SK-N-SH (cell line): ENCODE measurements at regions not wholly inside any gene's neighbourhood (a gene's known extent, or its start where the extent isn't known, plus 50 kb on each side); places are given as distances from the start of the nearest gene placed in this dataset.

Source experiments
- CTCF ChIA-PET: fragments of 300-600, 350-600 bp; formaldehyde crosslinking; extraction: SDS; loops from one replicate; lab custom pipeline; 2021; lab: Yijun Ruan, JAX
- POLR2A ChIA-PET: fragments of 350-600 bp; sonication (Branson Sonifier 250); formaldehyde crosslinking; extraction: SDS; loops from one replicate; lab custom pipeline; 2020; ENCODE audit warnings: antibody characterized with exemption, inconsistent platforms; lab: Yijun Ruan, JAX
- DNase-seq: peaks from one replicate; pipeline ENCODE4 v3.0.0; 2012
- H2AFZ ChIP-seq: fragments of 200-600 bp; sonication (generic); 2 replicates; pipeline ENCODE4 v1.8.1; 2016; ENCODE audit warnings: antibody characterized with exemption, mild to moderate bottlenecking, low read depth
- H3F3A ChIP-seq: fragments of 200-600 bp; sonication (generic); replicated peaks from 2 replicates; pipeline ENCODE3; 2016; ENCODE audit warnings: antibody characterized with exemption, mild to moderate bottlenecking; ENCODE audit not compliant: insufficient read depth
- H3K27ac ChIP-seq, 2 experiments: fragments of 200-500 bp in 1 of 2; fragments of 200-600 bp in 1 of 2; sonication (Bioruptor generic) in 1 of 2; sonication (generic), shearing (Covaris generic) in 1 of 2; 2 replicates each; pipeline versions ENCODE4 v1.5.1 to v1.6.1; 2014 to 2016; ENCODE audit warnings: low read depth in 2 of 2, inconsistent platforms in 1 of 2, low read length in 1 of 2, mild to moderate bottlenecking in 1 of 2, mixed read lengths in 1 of 2
- H3K27me3 ChIP-seq: fragments of 200-600 bp; sonication (generic), shearing (Covaris generic); 2 replicates; pipeline ENCODE4 v1.6.1; 2016; ENCODE audit warnings: mixed run types; ENCODE audit not compliant: insufficient read depth
- H3K36me3 ChIP-seq, 2 experiments: fragments of 200-500 bp in 1 of 2; fragments of 200-600 bp in 1 of 2; sonication (Bioruptor generic) in 1 of 2; sonication (generic) in 1 of 2; replicated peaks in 1 of 2; 2 replicates each; pipeline versions ENCODE3 to v1.5.1; 2014 to 2016; ENCODE audit warnings: low read length in 1 of 2, mild to moderate bottlenecking in 1 of 2; ENCODE audit not compliant: insufficient read depth in 2 of 2, control insufficient read depth in 1 of 2
- H3K4me1 ChIP-seq, 2 experiments: fragments of 200-500 bp in 1 of 2; fragments of 200-600 bp in 1 of 2; sonication (Bioruptor generic) in 1 of 2; sonication (generic), shearing (Covaris generic) in 1 of 2; 2 replicates each; pipeline versions ENCODE4 v1.5.1 to v1.6.1; 2014 to 2016; ENCODE audit warnings: low read depth in 1 of 2, low read length in 1 of 2, mixed run types in 1 of 2; ENCODE audit not compliant: insufficient read depth in 2 of 2, control insufficient read depth in 1 of 2
- H3K4me2 ChIP-seq: fragments of 200-600 bp; sonication (generic), shearing (Covaris generic); 2 replicates; pipeline ENCODE4 v1.6.1; 2017; ENCODE audit warnings: mixed run types
- H3K4me3 ChIP-seq, 2 experiments: fragments of 200-500 bp in 1 of 2; fragments of 200-600 bp in 1 of 2; sonication (Bioruptor generic) in 1 of 2; sonication (generic), shearing (Covaris generic) in 1 of 2; 2 replicates each; pipeline versions ENCODE4 v1.5.1 to v1.8.1; 2014 to 2016; ENCODE audit warnings: low read depth in 2 of 2, inconsistent platforms in 1 of 2, low read length in 1 of 2, mild to moderate bottlenecking in 1 of 2, mixed read lengths in 1 of 2, moderate library complexity in 1 of 2
- H3K79me2 ChIP-seq: fragments of 200-600 bp; sonication (generic); 2 replicates; pipeline ENCODE4 v1.8.1; 2017; ENCODE audit warnings: mild to moderate bottlenecking; ENCODE audit not compliant: insufficient read depth
- H3K9ac ChIP-seq: fragments of 200-600 bp; sonication (generic); 2 replicates; pipeline ENCODE4 v1.6.1; 2017; ENCODE audit warnings: mixed run types
- H3K9me2 ChIP-seq: fragments of 200-600 bp; sonication (generic); 2 replicates; pipeline ENCODE4 v1.6.1; 2017; ENCODE audit warnings: mixed run types
- H3K9me3 ChIP-seq: fragments of 200-600 bp; sonication (generic); 2 replicates; pipeline ENCODE4 v1.6.1; 2017; ENCODE audit warnings: mixed run types, mild to moderate bottlenecking, moderate library complexity
- H4K20me1 ChIP-seq: fragments of 200-600 bp; sonication (generic); 2 replicates; pipeline ENCODE4 v1.6.1; 2017; ENCODE audit warnings: mild to moderate bottlenecking, mixed run types; ENCODE audit not compliant: insufficient read depth
- JUND ChIP-seq: IDR thresholded peaks from 2 replicates; pipeline ENCODE4 v1.4.0; 2012
- MEF2A ChIP-seq: IDR thresholded peaks from 2 replicates; pipeline ENCODE4 v1.4.0; 2012; ENCODE audit warnings: low read depth, borderline replicate concordance
- RFX5 ChIP-seq: IDR thresholded peaks from 2 replicates; pipeline ENCODE4 v1.6.1; 2012; ENCODE audit warnings: mild to moderate bottlenecking, improper control_type of control experiment, low read length
- SIN3A ChIP-seq: IDR thresholded peaks from 2 replicates; pipeline ENCODE4 v1.6.1; 2012; ENCODE audit warnings: low read depth, mild to moderate bottlenecking, low read length, moderate library complexity, borderline replicate concordance
- SMC3 ChIP-seq: IDR thresholded peaks from 2 replicates; pipeline ENCODE4 v1.6.1; 2012; ENCODE audit warnings: low read depth, low read length, improper control_type of control experiment
- WGBS: methylation state at CpG from one replicate; pipeline ENCODE4 v1.1.6; 2017; ENCODE audit warnings: low lambda C conversion rate; 5-methylcytosine and 5-hydroxymethylcytosine counted together
- TF ChIP-seq, protein P1 (sequence below): fragments of 200-600 bp; sonication (generic); IDR thresholded peaks from 2 replicates; pipeline ENCODE4 v1.6.1; 2017; ENCODE audit warnings: antibody characterized with exemption, mild to moderate bottlenecking, moderate library complexity
- TF ChIP-seq, protein P2 (sequence below): fragments of 150-350 bp; IDR thresholded peaks from 2 replicates; pipeline ENCODE4 v1.6.1; 2016; ENCODE audit warnings: mild to moderate bottlenecking, low read depth, low read length
- TF ChIP-seq, protein P3 (sequence below): IDR thresholded peaks from 2 replicates; pipeline ENCODE4 v1.4.0; 2012; ENCODE audit warnings: low read depth
- TF ChIP-seq, protein P4 (sequence below): IDR thresholded peaks from 2 replicates; pipeline ENCODE4; 2012

DNA sequence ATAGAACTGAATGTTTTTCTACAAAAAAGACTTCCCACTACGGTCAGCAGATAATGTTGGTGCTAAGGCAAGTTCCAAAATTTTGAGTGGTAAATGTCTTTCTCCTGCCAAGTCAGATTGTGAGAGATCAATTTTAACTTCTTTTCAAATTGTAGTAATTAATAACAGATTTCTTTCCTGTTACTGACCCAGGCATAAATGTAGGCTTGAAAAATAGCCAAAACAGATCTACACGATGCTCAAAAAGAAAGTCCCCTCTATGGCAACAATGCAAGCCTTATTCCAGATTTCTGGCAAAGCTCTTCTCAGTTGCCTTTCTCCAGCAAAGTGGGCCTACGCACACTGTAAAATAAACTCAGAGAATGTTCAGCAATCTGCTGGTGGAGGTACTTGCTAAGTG is 641.0 kb upstream of the NRP1 start:
- DNase-seq: no peak
- Histone ChIP-seq H3K36me3 (no peaks in the 10 kb centered on the region), H3K4me2 (no peak overlapping the region), H3K9me3 (no peaks in the 10 kb centered on the region), H3K4me3 (no peak overlapping the region), H3K4me1 (peaks cover 0 to 8% of the 10 kb centered on the region in 2 experiments; a peak in 2 of 4 replicates), H3K79me2 (no peaks in the 10 kb centered on the region), H3K27me3 (no peaks in the 10 kb centered on the region), H3K9me2 (no peaks in the 10 kb centered on the region), H4K20me1 (no peaks in the 10 kb centered on the region), H3F3A (no peaks in the 10 kb centered on the region), H2AFZ (no peak overlapping the region), H3K27ac (no peak overlapping the region), H3K9ac (no peak overlapping the region)
- WGBS: 65% methylated on average over 3 of the region's 3 CpGs
- POLR2A ChIA-PET: no interaction called here
- TF ChIP-seq, protein P1, sequence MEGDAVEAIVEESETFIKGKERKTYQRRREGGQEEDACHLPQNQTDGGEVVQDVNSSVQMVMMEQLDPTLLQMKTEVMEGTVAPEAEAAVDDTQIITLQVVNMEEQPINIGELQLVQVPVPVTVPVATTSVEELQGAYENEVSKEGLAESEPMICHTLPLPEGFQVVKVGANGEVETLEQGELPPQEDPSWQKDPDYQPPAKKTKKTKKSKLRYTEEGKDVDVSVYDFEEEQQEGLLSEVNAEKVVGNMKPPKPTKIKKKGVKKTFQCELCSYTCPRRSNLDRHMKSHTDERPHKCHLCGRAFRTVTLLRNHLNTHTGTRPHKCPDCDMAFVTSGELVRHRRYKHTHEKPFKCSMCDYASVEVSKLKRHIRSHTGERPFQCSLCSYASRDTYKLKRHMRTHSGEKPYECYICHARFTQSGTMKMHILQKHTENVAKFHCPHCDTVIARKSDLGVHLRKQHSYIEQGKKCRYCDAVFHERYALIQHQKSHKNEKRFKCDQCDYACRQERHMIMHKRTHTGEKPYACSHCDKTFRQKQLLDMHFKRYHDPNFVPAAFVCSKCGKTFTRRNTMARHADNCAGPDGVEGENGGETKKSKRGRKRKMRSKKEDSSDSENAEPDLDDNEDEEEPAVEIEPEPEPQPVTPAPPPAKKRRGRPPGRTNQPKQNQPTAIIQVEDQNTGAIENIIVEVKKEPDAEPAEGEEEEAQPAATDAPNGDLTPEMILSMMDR: no peak
- no peak for TF ChIP-seq MEF2A
- CTCF ChIA-PET: no interaction called here

DNA sequence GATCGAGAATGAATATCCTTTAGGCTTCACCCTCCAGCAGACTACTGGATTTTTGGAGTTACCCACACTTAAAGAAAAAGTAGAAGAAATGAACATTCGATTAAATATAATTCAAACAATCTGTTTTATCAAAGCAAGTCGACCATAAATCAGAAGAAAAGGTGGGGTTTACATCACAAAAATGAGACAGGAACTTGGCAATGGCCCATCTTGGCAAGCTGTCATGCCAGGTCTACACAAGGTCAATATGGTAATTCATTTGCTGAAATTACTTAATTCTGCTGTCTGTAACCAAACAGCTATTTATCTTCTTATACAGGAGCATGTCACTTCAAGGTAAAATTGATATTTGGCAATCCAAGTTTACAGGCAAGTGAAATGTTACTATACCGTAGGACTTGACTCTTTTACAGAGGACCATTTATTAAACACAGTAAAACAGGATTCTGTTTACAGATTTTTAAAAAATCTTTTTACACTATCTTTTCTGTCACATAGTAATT is 640.6 kb upstream of the NRP1 start:
- WGBS: 45% methylated on average over 4 of the region's 4 CpGs
- ChIA-PET CTCF (no interaction called here), POLR2A (no interaction called here)
- H4K20me1 ChIP-seq: no peaks in the 10 kb centered on the region
- no peaks in the 10 kb centered on the region for H3K9me2 ChIP-seq
- no peak overlapping the region for H2AFZ ChIP-seq
- H3K9ac ChIP-seq: no peak overlapping the region
- H3K4me2 ChIP-seq: no peak overlapping the region
- DNase-seq: no peak
- no peaks in the 10 kb centered on the region for H3K27me3 ChIP-seq
- H3K9me3 ChIP-seq: no peaks in the 10 kb centered on the region
- no peak overlapping the region for H3K27ac ChIP-seq
- peaks cover 0 to 8% of the 10 kb centered on the region in 2 experiments; a peak in 2 of 4 replicates for H3K4me1 ChIP-seq
- no peaks in the 10 kb centered on the region for H3F3A ChIP-seq
- no peak for TF ChIP-seq SMC3
- TF ChIP-seq, protein P2, sequence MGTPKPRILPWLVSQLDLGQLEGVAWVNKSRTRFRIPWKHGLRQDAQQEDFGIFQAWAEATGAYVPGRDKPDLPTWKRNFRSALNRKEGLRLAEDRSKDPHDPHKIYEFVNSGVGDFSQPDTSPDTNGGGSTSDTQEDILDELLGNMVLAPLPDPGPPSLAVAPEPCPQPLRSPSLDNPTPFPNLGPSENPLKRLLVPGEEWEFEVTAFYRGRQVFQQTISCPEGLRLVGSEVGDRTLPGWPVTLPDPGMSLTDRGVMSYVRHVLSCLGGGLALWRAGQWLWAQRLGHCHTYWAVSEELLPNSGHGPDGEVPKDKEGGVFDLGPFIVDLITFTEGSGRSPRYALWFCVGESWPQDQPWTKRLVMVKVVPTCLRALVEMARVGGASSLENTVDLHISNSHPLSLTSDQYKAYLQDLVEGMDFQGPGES: no peak
- TF ChIP-seq, protein P3, sequence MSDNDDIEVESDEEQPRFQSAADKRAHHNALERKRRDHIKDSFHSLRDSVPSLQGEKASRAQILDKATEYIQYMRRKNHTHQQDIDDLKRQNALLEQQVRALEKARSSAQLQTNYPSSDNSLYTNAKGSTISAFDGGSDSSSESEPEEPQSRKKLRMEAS: no peak
- no peak for TF ChIP-seq JUND
- TF ChIP-seq, protein P4, sequence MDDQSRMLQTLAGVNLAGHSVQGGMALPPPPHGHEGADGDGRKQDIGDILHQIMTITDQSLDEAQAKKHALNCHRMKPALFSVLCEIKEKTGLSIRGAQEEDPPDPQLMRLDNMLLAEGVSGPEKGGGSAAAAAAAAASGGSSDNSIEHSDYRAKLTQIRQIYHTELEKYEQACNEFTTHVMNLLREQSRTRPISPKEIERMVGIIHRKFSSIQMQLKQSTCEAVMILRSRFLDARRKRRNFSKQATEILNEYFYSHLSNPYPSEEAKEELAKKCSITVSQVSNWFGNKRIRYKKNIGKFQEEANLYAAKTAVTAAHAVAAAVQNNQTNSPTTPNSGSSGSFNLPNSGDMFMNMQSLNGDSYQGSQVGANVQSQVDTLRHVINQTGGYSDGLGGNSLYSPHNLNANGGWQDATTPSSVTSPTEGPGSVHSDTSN: no peak
- no peak for TF ChIP-seq RFX5
- no peak for TF ChIP-seq SIN3A
- TF ChIP-seq, all 33 proteins: peak for 0
- Histone ChIP-seq H3K4me3 (no peak overlapping the region), H3K36me3 (no peaks in the 10 kb centered on the region), H3K79me2 (no peaks in the 10 kb centered on the region)
